OCI-LY7 (cell line): ENCODE measurements at regions not wholly inside any gene's neighbourhood (a gene's known extent, or its start where the extent isn't known, plus 50 kb on each side); places are given as distances from the start of the nearest gene placed in this dataset.

Source experiments
- CTCF ChIP-seq: fragments of 200-600 bp; sonication (generic); conservative IDR thresholded peaks from 2 replicates; pipeline ENCODE4 v1.5.1; 2014; ENCODE audit warnings: mild to moderate bottlenecking, antibody characterized with exemption, low read length, moderate library complexity, mixed read lengths
- EZH2phosphoT487 ChIP-seq: fragments of 200-600 bp; sonication (generic); IDR thresholded peaks from 2 replicates; pipeline ENCODE4 v1.6.1; 2018; ENCODE audit warnings: low read depth, borderline replicate concordance, mild to moderate bottlenecking, mixed run types, antibody characterized with exemption, low read length, moderate library complexity, mixed read lengths

- TF ChIP-seq CTCF (no peak), EZH2phosphoT487 (no peak)
These were observed 183.4 kb downstream of the KIF26A start for GRCh38 chr14:104321802-104322130.
